GM18909 (cell line): ENCODE measurements at regions not wholly inside any gene's neighbourhood (a gene's known extent, or its start where the extent isn't known, plus 50 kb on each side); places are given as distances from the start of the nearest gene placed in this dataset.
"Not testable (repeated sequence)": the region's sequence is repeated elsewhere in the genome, so short reads cannot be mapped to it uniquely, and the experiment has no call there.

Source experiments
- ATAC-seq: cut with Tn5 transposase; IDR thresholded peaks from one replicate; pipeline ENCODE4 v1.9.1; 2021; ENCODE audit warnings: mild to moderate bottlenecking; ENCODE audit not compliant: unreplicated experiment, poor library complexity

DNA sequence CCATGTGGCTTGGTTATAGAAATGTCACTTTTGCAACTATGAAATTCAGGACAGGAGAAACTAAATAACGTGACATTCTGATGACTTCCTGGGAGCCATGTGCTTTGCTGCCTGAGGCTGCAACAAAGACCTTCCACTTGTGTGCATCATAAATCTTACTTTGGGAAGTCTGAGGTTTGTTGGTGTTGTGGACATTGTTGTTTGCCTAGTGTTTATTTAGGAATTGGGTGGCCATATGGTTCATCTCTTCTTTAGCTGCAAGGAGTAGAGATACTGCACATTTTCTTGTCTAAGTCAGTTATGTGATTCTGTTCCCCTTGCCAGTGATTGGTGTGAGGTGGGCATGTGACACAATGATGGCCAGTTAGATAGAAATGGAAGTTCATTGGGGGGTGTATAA, 167.3 kb upstream of the SSTR1 start:
- no peak for ATAC-seq

DNA sequence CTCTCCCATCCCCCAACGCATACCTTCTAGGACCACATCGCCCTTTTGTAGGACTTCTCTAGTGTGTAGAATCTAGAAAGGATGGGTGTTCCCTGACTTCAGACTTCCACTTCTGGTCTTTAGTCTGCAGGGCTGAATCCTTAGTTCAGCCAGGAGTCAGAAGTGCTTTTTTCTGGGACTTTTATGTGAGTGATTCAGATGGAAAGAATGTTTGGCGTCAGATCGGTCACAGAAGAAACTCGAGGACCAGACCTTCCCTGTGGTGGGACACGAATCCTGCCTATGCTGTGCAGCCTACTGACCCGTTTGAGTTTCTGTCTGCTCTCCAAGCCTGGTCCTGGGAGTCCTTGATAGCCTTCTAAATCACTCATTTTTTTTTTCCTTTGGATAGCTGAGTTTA, 165.4 kb upstream of the SSTR1 start:
- no peak for ATAC-seq

DNA sequence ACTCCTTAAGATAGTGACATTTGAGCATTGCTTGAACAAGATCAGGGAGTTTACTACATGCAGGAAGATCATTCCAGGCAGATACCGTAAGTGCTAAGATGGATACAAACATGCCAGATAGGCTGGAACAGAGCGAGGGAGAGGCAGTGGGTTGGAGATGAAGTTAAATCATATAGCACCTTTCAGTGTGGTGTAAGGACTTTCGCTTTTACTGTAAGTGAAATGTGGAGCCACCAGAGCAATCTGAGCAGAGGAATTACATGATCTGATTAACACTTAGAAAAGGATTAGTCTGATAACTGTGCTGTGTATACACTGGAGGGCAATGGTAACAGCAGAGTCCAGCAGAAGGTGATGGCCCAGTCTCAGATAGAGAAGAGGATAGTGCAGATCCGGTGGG, 163.0 kb upstream of the SSTR1 start:
- no peak for ATAC-seq

DNA sequence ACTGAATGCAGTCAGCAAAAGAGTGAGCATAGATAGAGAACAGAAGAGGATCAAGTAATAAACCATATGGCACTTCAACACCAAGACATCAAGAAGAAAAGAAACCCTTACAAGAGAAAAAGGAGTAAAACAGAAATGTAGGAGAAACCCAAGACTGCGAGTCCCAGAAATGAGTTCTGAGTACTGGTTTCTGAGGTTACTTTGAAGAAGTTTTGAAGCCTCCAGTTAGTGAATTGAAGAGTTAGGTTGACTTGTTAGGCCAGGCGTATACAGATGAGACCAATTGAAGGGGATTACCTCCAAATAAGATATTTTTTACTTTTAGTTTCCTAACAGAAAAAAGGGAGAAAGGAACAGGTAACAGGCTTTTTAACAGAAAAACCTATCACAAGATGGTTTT, 162.2 kb upstream of the SSTR1 start:
- ATAC-seq = no peak

DNA sequence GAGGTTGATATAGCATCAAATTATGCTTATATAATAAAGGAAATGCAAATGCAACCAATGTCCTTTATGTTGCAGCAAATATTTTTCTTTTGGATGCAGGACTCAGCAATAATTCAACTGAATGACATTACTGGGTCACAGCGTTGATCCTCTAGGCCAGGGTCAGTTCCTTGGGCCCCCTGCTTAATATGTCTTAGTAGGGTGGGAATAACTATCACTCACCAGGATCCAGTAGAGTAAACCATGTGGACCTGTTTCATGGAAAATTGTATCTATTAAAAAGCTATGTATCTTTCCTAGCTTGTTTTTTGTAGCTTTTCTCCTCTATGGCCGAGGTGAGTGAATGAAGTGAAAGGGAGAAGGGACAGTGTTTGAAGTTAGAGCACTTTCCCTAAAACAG, 161.5 kb upstream of the SSTR1 start:
- ATAC-seq = no peak

DNA sequence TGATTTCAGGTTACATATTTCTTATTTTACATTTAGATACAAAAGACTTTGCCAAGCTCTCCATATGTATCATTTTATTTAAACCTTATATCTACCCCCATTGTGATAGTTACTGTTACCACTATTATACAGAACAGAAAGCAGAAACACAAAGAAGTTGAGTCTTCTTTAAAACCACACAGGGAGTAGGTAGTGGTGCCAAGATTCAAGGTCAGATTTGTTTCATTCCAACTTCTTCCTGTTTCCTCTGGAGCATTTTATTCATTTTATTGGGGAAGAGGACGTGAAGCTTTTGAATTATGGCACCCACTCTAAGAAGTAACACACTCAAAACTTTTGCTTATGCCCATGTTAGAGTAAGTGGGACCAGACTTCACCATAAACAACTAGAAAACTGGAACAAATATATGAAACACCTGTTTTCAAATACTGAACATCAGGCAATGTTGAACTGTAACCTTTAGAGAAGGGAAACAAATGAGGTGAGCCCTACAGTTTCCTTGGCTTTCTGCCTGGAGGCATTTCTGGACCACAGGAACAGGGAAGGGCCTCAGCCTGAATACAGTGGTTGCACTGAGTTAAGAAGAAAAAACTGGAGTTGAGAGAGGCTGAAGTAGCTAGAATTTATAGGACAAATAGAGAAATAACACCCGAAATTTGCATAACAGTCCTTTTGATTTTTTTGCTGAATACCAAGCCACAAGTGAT, 160.4 kb upstream of the SSTR1 start:
- no peak for ATAC-seq

DNA sequence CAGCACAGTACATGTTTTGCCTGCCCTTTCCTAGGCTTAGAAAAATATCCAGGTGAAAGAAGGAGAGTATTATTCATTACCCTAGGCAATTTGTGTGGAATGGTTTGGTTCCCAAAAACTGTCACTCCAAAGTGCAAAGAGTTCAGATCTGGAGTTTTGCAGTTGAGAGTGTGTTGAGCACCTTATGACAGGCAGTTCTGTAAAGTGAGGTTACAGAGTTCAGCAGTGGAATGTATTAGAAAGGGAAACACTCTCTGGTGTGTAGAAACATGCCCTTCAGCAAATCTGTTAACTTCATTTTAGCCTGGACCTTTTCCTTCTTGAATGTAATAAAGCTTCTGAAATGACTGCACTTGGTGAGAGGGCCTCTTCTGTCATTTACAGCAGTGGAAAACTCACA, 154.0 kb upstream of the SSTR1 start:
- no peak for ATAC-seq

DNA sequence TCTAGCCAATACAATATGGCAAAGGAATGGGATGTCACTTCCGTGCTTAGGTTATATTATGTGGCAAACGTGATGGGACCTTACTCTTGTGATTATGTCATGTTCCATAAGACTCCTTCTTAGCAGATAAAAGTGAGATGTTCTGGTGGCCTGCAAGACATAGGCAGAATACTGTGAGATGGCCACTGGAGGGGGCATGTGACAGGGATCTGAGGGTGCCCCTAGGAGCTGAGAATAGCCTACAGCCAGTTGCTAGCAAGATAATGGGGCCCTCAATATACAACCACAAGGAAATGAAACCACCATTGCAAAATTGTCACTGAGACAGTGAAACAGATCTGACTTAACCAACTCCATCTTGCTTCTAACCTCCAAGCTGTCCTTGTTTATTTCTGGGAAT, 151.4 kb upstream of the SSTR1 start:
- peak; percentile 93 for ATAC-seq

DNA sequence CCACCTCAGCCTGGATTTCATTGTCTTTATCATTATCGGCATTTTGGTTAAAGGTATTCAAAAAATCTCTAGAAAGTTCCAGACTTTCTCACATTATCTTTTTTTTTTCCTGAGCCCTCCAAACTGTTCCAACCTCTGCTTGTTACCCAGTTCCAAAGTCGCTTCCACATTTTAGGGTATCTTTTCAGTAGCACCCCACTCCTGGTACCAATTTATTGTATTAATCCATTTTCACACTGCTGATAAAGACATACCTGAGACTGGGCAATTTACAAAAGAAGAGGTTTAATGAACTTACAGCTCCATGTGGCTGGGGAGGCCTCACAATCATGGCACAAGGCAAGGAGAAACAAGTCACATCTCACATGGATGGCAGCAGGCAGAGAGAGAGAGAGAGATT, 145.5 kb upstream of the SSTR1 start:
- not testable (repeated sequence) for ATAC-seq

DNA sequence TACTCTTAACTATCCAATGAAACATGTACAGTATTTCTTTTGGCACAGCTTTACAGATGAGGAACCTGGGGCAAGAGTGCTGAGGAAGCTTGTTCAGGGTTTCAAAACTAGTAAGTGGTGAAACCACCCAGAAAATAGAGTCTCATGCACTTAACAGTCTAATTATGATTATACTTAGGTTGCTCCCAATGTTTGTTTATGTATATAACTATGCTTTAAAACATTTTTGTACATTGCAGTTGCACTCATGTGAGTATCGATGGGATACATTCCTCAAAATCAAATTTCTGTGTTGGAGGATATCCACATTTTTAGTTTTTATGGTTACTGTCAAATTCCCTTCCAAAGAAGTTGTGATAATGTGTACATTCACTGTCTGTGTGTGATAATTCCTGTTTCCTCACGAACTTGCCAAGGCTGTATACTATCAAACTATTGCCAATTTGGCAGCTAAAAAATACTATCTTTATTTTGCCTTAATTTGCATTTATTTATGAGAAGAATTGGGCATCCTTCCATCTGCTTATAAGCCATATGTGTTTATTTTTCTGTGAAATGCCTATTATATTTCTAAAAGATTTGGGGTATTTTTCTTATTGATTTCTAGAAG, 143.9 kb upstream of the SSTR1 start:
- ATAC-seq = no peak

DNA sequence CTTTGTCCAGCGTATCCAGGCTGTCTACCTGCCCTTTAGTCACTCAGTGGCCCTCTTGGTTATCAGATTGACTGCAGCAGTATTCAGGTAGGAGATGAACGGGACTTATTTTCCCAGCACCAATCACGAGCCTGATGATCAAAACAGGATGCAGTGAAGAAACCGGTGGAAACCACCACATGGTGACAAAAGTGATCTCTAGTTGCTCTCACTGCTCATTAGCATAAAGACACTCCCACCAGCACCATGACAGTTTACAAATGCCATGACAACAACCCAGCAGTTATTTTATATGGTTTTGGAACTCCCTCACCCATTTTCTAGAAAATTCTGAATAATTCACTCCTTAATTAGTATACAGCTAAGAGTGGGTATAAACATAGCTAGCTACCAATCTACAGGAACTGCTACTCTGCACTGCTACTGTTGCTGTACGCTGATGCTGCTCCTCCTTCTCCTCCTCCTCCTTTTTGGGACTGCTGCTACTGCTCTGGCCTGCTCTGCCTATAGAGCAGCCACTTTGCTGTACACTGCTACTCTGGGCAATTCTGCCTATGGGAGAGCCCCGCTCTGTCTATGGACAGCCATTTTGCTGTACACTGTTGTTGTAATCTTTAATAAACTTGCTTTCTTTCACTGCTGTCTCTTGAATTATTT, 142.5 kb upstream of the SSTR1 start:
- ATAC-seq = peak; percentile 88

DNA sequence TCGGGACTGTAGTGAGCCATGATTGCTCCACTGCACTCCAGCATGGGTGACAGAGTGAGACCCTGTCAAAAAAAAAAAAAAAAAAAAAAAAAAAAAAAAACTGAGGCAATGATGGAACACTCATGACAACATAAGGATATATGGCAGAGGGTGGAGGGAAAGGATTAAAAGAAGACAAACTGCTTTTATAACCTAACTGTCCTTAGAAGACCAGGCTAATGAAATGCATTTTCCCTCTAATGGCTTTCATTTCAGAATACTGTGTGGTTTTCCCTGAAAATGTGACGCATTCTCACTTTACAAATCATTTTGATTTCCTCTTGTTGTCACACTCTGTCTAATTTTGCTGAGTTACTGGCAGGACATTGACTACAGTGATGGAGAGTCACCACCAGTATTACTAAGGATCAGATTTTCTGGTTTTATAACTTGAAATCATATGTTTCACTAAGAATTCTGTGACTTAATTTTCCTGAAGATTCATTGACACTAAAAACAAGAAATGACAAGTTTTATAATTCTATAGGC, 137.6 kb upstream of the SSTR1 start:
- ATAC-seq = no peak

DNA sequence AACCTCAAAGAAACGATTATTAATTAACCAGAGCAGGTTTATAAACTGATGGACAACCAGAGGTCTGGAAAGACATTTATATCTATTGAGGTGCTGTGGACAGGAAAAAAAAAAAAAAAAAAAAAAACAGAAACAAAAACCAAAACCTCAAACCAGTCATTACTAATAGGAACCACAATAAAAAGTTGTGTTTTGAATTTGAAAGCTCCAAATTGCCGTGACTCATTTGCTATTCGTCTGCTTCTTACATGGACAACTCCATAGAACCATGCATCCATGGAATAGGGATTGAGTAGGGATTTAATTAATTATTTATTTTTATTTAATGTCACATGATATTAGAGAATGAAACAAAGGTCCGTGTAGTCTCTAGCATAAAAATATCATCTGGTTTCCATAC, 134.1 kb upstream of the SSTR1 start:
- ATAC-seq = peak; percentile 51

DNA sequence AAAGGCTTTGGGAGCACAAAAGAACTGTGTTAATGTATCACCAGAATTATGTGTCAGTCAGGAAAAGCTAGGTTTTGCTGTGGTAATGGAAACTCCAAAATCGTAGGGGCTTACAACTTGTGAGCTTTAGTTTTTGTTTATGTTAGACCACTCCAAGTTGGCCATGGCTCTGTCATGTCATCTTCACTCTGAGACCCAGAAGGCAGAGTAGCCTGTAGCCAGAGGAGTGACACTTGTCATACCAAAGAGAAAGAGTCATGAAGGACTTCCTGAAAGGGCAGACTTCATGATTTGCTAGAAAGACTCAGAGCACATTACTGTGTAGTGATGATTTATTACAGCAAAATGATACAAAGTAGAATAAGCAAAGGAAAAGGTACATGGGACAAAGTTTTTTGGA, 133.6 kb upstream of the SSTR1 start:
- no peak for ATAC-seq

DNA sequence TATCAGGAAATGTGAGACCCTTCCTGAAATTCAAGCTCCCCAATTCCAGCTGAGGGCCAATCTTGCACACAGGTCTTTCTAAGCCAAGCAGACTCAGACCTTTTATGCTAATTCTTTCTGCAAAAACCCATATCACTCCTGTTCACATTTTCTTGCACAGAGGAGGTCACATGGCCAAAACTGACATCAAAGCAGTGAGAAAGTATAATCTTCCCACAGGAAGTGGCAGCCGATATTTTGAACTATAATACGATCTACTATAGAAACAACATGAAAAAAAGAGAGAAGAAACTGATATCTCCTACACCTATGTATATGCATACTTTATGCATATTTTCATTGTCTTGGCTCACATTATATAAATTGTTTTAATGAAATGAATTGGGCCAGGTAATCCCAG, 132.9 kb upstream of the SSTR1 start:
- no peak for ATAC-seq

DNA sequence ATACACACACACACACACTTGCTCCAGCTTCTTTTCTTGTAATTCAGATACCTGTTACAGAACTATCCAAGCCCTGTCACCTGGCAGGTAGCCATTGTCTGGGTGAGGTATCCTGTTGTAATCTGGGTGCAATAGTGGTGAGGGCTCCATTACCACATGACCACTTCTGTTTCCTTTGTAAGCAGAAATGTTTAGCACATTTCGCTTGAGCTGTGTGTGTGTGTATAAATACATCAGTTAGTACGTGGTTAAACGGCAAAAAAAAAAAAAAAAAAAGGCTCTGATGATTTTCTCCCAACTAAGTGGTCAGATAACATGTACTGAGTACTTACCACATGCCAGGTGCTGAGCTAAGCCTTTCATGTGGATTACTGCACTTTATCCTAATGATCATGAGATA, 129.3 kb upstream of the SSTR1 start:
- ATAC-seq = peak; percentile 56

DNA sequence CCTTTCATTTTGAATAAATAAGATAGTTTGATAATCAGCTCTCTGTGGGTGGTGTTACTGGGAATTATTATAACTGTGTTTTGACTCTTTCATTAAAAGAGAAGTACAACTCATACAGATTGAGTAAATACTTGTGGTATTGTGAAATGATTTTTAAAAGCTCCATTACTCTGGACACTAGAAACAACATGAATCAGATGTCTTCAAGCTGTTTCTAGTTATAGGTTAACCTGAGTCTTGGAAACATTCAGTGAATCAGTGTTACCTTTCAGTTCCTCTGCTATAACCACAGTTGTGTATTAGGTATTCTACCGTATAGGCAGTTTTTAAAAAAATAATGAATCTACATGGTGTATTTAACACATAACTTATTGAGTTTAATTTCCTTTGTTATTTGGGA, 128.4 kb upstream of the SSTR1 start:
- peak; percentile 95 for ATAC-seq

DNA sequence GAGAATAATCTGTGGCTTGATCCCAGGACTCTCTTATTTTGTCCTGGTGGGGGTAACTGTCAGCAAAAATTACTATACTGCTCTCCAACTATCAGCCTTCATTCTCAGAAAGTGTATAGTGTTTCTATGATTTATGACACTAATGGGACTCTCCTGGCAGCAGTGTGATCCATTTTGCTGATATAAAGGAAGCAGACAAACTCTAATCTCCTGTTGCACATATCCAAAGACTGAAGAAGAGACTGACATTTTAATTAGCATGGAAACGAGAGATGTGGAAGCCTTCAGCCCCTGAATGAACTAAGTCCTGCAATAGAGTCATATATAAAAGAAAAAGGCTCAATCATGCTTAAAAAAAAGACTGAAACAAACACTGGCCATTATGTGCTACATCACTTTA, 127.8 kb upstream of the SSTR1 start:
- ATAC-seq = no peak

DNA sequence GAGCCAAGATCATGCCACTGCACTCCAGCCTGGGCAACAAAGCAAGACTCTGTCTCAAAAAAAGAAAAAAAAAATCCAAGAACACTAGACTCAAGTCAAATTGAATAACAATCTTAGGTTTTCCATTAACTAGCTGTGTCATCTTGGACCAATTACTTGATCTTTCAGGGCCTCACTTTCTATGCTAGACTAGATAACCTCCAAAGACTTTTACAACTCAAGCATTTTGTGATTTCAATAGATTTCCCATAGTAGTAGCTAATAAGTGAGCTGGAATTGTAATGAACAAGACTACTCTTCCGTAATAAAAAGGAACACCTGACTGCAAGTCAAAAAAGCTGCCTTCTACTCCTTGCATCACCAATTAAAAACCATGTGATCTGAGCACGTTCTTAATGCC, 127.0 kb upstream of the SSTR1 start:
- ATAC-seq = no peak

DNA sequence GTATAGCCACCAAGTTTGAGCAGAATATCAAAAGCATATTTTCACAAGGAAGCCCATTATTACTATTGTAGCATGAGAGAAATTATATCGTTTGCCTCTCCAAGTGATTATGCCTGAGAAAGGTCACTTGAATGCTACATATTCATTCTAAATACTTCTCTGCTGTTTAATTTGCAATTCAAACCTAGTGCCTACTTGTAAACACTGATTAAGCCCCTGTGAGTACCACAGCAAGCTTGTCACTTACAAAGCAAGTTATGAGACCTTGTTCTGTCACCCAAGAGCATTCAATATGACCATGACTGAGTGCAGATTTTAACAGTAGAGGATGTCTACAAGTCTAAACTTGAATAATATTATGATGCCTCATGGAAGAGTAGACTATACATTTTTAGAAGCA, 124.7 kb upstream of the SSTR1 start:
- no peak for ATAC-seq

DNA sequence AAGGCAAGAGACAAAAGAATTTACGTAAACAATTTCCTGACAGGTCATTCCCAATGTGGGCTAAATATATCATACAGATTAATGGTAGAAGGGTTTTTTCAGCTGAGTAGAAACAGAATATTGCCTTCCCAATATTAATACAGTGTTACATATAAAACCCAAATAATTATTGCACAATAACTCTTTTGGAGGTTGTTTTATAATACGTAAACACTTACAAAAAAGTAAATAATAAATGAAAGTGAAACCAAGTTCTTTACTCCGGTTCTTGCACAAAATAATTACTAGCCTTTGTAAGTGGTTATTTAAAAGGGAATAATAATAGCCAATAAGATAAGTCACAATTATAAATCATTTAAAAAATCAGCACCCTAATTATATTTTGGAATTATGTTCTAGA, 118.6 kb upstream of the SSTR1 start:
- ATAC-seq = no peak

DNA sequence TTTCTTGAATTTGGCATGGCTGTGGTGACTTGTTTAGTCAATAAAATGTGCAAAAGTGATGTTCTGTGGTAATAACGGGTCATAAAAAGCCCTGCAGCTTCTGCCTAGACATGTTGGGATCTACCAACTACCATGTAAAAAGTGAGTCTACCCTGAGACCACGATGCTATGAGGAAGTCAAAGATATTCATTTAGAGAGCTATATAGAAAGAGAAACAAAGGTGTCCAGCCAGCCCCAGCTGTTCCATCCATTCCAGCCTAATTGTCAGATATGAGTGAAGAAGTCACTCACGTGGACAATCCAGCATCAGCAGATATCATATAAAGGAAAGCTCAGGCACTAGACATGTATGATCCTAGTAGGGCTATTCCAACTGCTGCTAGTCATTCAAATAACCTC, 117.2 kb upstream of the SSTR1 start:
- no peak for ATAC-seq
